NOMO-1 (cell line): ENCODE measurements at regions not wholly inside any gene's neighbourhood (a gene's known extent, or its start where the extent isn't known, plus 50 kb on each side); places are given as distances from the start of the nearest gene placed in this dataset.

ENCODE experiments used
- DNase-seq, 2 experiments: peaks; one replicate each; lab custom pipeline; 2025; ENCODE audit not compliant: unreplicated experiment in 2 of 2; lab: John Stamatoyannopoulos, UW

DNA sequence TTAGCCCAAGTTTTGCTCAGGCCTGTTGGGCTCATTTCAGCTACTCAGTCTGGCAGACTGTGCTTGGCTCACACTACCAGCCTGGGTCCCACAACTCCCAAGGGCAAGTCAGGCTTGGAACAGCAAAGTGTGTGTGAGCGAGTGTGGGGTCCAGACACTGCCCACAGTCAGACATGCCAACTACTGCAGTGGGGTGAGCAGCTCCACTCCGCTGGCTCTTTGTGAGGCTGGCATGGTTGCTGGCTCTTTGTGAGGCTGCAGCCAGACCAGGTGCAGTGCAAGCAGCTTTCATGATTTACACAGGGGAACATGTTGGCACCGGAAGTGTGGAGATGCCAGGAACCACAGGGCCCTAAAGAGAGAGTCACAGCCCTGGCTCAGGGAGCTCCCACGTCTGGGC lies 606.7 kb upstream of the FAM174A start:
- no peak for DNase-seq

DNA sequence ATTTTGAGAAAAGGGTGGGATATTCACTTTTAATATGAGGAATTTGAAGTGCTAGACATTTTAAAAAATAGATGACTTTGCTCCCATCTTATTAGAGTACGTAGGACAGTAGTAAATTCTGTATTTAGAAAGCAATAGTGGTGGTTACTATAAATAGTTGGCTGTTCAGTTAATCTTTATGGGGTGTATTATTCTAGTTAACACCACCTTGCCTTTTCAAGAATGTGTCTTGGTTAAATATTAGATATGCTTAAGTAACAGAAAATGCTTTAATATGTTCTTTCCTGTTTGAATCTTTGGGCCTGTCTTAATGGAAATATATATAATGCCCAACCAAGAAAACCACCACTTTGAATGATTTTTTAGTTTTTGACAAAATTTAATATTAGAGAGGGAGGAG lies 608.7 kb upstream of the FAM174A start:
- DNase-seq: no peak

DNA sequence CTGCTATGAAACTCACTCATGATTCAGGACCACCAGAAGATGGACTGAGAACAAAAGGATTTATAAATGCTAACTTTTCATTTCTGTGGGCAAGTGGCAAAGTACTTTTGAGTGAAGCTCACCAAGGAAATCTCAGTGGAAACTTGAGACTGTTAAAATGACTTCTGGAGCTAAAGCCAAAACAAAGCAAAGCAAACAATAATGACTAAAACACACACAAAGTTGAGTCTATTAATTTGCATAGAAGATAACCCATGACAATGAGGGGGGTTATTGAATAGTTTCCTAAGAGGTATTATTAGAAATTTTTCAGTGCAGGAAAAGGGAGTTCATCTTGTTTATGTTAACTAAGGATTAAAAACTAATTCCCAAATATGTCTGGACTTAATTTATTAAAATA lies 612.8 kb upstream of the FAM174A start:
- no peak for DNase-seq

DNA sequence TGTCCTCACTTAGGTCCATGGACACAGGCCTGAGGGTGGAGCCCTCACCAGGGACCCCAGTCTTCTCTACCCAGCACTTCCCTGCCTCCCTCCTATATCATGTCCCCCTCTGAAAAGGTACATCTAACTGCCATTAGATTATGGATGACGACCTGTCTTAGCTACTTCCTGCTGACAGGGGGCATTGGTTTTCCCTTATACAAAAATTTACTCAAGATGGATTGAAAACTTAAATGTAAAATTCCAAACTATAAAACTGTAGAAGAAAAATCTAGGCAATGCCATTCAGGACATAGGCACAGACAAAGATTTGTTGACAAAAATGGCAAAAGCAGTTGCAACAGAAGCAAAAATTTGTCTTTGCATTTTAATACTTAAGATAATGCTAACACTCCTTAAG lies 623.2 kb upstream of the FAM174A start:
- no peak for DNase-seq

DNA sequence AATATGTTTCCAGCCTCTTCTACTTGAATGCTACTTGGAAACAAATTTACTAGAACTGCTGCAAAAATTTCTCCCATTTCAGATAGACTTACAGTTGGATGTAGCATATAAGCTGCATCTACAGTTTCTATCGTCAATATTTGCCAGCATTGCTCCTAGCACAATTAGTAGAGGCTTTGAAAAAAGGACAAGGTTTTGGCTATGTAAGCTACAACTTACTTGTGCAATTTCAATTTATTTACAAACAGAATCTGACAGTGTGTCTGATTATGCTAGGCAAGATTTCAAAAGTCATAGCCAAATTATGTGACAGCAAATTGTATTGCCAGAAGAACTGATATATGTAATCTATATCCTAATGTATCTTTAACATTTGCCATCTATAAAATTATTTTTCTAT lies 628.4 kb upstream of the FAM174A start:
- no peak for DNase-seq

DNA sequence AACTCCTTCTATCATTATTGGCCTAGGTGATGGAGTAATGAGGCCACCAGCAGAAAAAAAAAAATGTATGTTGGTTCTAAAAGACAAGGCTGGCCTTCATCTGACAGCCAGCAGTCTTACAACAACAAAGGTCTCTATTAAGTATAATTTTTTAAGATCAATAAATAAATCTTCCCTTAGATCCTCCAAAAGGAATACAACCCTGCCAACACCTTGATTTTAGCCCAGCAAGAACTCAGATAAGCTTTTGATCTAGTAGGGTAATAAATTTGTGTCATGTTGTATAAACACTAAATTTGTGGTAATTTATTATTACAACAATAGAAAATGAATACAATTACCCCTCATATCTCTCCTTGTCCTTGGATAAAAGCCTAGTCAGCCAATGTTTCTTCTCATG lies 633.2 kb upstream of the FAM174A start:
- no peak for DNase-seq

DNA sequence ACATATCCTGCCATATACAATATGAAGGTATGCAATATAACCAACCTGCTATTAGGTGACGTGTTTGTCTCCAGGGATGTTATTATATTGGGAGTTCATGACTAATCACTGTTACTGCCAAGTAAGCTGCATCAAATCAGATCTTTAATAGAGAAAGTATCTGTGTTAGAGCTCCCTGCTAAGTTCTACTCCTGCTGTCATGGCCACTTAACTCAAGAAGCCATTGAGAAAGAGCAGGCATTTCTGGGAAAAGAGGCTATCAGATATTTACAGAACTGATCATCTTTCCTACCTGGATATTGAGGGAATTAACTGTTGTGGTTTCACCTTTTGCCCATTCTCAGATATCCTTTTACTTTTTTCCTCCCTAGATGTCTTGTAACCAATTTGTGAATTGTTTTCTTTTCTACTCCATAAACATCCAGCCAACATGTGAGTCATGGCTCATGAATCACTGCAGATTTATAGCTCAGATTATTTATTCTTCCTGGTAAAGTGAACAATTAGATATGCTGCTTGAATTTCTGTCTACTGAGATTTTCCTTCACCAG lies 634.8 kb upstream of the FAM174A start:
- DNase-seq: no peak

DNA sequence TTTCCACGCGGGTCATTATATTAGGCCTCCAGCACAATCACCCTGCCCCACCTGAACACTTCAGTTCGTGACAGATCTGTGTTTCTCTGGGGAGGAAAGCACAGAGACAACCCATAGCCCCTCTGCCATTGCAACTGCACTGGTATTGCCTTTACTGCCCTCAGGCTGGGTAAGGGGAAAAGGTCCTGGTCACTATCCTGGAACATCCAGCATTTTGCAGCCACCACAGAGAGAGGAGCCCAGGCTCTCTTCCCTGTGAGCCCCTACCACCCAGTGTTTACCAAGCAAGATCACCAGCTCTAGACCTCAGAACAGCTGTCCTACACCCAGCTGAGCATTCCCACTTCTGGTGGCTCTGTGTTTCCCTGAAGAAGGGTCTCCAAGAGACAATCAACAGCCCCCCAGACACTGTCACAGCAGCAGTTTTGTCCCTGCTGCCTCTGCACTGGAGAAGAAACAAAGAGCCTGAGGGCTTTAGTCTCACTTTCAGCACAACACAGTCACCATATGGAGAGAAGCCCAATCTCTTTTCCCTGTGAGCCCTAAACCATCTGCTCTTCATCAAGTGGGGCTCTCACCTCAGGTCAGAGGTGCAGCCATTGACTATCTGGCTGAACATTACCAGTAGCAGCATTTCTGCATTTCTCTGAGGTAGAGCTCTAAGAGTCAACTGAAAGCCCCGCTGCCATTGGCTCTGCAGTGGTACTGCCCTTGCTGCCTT lies 655.2 kb upstream of the FAM174A start:
- DNase-seq: no peak

DNA sequence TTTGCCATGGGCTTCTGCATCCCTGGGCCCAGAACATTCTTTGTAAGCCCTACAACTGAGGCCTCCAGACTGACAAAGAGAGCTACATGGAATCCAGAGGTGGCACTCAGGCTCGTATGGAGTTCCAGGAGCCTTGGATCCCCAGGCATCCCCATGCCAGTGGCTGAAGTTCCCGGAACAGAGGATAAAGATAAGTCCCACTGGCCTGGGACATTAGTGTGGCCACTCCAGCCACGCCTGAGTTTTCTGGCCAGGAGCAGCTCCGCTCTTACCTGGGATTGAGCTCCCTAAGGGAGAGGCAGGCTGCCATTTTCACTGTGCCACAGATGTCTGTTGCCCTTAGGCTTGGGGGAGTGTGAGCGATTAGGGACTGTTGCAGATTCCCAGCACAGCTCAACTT lies 656.3 kb upstream of the FAM174A start:
- DNase-seq: no peak

DNA sequence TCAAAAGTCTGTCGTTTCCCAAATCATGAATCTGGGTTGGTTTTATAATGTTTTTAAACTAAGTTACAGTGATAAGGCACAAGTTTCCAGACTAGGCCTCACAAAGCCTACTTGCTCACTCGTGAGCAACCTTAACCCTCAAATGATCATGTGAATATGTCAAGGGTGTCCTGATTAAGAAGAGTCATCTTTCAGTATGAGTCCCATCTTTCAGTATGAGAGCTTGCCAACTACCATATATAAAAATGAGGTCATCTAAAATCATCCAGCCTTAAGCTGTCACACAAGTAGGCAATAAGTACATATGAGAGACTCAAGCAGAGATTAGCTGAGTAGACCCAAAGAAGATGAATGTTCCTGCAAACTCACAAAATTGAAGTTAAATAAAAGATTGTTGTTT lies 668.4 kb upstream of the FAM174A start:
- no peak for DNase-seq

DNA sequence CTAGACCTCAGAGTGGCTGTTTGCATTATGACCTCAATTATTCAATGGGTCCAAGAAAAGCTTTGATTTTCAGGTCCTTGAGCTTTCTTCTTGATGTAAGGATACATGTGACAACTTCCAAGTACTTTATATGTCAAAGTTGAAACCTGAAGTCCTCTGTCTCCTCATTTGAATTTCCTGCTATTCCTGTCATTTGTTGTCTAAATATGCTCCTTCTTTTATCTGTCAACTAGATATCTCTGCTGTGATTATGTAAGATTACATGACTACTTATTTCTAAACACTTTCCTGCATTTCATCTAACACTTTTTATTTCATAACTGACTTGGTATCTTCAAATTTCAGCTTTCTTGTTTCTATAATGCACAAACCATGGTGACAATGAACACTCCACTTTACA lies 670.0 kb upstream of the FAM174A start:
- no peak for DNase-seq

DNA sequence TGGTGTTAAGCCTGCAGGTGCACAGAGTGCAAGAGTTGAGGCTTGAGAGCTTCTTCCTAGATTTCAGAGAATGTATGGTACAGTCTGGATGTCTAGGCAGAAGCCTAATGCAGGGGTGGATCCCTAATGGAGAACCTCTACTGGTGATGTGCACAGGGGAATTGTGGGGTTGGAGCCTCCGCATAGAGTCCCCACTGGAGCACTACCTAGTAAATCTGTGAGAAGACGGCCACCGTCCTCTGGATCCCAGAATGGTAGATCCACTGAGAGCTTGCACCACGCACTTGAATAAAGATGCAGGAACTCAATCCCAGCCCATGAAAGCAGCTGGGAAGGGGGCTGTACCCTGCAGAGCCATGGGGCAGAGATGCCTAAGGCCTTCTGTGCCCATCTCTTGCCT lies 699.4 kb upstream of the FAM174A start:
- DNase-seq: no peak

DNA sequence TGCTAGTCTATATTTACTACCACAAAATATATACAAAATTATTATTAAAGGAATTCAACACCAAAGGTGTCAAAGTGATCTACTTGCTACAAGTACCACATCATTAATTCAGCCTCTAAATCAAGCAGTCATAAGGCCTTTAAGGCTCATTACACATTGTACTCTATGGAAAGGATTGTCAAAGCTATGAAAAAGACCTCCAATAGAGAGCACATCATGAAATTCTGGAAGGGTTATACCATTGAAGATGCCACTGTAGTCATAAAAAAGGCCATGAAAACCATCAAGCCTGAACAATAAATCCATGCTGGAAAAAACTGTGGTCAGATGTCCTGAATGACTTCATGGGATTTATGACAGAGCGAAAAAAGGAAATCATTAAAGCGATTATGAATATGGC lies 708.0 kb upstream of the FAM174A start:
- no peak for DNase-seq

DNA sequence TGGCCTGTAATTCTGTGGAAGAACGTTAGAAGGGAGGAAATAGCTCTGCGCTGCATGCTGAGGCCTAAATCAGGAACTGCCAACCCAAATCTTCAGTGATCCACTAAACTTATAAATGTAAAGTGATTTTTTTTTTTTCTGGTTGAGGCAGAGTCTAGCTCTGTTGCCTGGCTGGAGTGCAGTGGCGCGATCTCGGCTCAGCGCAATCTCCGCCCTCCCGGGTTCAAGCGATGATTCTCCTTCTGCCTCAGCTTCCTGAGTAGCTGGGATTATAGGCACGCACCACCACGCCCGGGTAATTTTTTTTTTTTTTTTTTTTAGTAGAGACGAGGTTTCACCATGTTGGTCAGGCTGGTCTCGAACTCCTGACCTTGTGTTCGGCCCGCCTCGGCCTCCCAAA lies 717.4 kb upstream of the FAM174A start:
- no peak for DNase-seq

DNA sequence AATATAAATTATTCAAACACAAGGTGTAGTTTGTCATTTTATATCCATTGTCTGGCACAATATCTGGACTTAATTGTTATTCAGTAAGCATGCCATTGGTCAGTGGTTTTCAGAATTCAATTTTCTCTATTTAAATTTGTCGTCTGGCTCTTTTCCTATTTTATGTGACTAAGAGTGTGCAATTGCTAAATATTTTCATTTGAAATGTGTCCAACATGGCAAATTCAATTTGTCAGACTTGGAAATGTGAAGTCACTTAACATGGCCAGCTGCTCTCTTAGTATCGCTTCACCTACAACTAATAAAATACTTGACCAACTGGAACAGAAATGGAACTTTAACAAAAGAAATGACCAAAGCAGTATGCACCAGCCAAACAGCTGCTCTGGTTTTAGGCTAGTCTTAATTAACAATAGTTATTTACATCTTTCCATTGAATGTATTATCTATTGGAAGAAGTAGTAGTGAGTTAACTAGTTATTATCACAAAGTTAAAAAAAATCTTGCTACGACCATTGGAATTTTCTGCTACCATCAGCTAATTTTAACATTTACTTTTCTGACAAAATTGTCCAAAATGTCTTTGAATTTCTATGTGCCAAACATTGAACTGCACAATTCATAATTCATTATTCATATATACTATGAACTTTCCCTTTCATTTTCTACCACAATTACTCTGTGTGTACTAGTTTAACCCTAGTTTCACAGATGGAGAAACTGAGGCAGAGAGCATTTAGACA lies 720.7 kb upstream of the FAM174A start:
- no peak for DNase-seq

DNA sequence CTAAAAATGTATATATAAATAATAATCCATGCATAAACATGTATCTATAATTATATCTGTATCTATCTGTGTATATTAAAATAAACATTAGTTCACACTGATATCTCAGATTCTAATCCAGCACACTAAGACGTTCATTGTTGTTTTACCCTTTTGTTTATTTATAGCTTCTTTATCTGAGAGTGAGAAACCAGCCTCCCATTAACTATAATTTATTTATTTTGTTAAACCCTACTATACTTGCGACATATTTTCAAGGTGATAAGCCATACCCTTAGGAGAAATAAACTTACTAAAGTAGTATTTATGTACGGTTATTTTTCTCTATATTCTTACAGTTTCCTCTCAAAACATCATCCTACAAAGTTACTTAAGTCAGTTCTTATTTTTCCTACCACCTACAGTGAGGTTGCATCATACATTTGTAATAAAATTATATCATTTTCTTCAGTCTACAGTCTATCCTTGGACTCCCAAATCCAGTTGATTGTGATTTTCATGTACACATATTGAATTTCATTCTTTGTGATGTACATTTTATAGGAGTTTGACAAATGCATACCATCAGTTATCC lies 726.4 kb upstream of the FAM174A start:
- DNase-seq: no peak

DNA sequence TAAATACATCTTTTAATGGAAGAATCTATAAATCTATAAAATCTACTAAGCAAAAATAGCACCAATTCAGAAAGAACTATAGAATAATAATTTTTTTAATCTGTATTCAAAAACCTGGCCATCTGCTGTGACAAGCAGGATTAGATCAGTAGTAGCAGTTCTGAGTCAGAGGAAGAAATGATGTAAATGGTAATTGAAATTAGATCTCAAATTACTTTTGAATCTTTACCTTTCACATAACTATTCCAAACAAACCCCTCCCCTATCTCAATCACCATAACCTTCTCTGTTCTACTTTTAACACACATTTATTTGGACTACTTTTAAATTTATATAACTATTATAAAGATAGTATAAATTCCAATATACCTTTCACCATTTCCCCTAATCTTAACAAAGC lies 727.8 kb upstream of the FAM174A start:
- DNase-seq: no peak

DNA sequence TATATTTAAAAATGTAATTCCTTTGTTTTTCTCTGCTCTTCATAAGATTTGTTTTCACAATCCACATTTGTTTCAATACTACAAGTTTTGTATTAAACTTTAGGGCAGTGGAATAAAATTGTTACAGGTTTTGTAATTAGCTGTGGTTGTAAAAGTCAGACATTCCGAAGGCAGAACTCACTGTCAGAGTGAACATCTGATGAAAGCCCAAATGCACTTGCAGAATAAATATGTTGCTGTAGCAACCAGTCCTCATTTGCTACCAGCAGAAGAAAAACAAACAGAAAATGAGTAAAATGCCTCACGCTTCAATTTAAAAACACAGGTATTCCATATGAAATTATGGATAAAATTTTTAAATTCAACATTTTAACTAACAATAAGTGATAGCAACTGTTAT lies 740.1 kb upstream of the FAM174A start:
- no peak for DNase-seq

DNA sequence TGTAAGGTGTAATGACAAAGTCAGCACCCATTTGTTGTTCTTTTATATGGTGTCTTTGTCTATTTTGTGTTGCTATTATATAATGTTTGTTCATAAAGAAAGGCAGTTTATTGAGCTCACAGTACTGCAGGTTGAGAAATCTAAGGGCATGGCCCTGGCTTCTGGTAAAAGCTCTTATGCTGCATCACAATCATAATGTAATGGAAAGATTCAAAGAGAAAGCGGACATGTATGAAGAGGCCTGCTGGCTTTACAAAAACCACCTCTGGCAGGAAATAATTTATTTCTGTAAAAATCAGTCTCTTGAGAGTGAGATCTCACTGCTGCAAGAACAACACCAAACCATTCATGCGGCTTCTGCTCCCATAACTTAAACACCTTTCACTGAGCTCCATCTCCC lies 746.7 kb upstream of the FAM174A start:
- DNase-seq: no peak

DNA sequence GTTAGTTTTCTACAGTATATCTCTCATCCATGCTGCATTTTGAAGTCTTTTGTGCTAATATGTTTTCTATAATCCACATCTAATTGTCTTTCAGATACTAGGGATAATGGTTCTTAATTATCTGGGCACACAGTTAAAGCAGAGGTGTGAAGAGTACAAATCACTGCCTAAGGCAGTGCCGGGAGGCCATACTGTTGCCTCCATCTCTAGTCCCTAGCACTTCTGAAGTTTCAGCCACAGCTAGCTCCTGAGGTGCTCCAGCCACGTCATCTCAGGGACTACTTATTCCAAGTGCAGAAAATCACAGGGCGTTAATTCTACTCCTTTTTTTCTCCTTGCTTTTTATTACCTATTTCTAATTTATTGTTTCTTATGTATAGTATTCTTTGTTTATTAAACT lies 760.0 kb upstream of the FAM174A start:
- DNase-seq: no peak

DNA sequence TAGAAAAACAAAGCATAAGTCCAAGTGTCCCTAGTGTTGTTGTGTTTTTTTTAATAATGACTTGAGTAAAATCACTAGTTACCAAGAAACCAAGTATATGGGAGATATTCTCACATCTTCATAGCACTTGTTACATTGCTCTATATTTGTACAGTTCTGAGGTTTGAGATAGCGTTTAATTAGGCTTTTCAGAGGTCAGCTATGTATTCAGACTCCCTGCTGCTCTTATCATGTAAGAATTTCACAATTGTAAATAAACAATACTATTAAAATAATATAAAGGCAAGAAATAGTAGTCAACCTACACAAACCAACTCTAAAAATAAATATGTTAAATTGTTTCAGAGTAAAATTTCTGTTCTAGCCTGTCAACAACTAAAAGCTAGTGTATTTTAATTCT lies 761.9 kb upstream of the FAM174A start:
- no peak for DNase-seq

DNA sequence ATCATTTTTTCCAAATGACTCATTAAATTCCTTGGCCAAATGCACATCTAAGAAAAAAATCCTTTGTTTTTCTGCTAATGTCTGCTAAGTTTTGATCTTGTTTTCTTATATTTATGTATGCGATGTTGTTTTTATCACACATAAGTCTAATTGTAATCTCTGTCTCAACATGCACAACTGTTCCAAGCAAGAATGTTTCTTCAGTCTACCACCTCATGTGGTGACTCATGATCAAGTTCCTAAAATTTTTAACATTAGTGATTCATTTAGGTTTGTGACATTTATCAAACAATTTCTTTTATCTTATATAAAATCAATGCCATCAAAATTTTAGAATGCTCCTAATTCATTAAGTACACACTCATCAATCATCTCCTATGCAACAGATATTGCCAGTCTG lies 763.9 kb upstream of the FAM174A start:
- no peak for DNase-seq
